AML-193 (cell line): ENCODE measurements at regions not wholly inside any gene's neighbourhood (a gene's known extent, or its start where the extent isn't known, plus 50 kb on each side); places are given as distances from the start of the nearest gene placed in this dataset.

Experiments
- DNase-seq, 2 experiments: peaks; one replicate each; lab custom pipeline; 2025; lab: John Stamatoyannopoulos, UW

- DNase-seq, result no peak
These were observed 246.4 kb downstream of the ACTL7B start for GRCh38 chr9:108609227-108609896.

GRCh38 chr9:108607607-108608006, 248.2 kb downstream of the ACTL7B start:
- no peak for DNase-seq

DNA sequence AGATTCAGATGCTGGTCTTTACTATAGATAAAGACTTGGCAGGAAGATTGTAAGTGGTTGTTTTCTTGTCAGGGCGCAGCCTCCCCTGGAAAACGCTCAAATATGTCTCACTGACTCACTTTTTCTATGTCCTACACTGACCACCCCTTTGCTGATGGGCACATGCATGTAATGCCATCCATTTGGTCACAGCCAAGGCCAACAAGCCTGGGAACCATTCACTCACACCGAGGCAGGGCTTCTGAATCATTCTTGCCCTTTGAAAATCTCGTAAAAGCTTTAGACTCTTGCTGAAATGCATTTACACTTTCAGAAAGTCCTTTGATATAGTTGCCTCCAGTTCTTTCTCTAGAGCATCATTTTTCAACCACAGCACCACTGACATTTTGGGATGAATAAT, 249.4 kb downstream of the ACTL7B start:
- no peak for DNase-seq

DNA sequence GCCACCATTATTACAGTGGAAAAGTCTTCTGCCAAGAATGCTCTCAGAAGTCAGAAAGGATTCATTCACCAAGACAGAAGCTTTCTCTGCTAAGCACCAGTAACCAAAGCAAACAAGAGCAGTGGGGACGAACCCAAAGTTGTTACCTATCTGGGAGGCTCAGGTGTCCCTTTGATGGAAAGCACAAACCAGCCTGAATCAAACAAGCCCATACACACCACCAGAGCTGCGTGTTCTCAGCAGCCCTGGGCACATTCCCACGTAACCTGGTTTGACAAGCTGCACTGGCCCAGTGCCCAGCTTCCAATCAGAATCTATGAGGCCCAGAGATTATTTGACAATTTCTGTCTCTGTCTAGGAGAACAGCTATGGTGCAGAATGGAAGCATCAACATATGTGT, 252.6 kb downstream of the ACTL7B start:
- DNase-seq, result no peak

DNA sequence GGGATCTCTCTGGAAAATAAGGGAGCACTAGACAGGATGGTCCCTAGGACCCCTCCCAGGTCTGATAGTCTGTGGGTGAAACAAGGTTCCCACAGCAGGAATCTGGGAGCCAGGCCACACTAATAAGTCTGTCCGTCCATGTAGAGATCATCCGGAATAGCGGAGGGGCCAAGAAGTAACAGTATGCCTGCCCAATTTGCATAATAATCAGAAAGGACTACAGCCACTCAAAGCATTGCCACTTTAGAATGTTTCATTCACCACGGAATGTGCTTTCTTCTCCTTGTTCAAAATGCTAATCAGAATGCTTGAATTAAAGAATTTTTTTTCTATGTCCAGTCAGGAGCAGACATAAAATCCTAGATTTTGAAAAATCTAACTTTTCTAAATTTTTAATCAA, 254.9 kb downstream of the ACTL7B start:
- DNase-seq, result no peak

- no peak for DNase-seq
These were observed 256.2 kb downstream of the ACTL7B start for GRCh38 chr9:108599571-108599970.

DNA sequence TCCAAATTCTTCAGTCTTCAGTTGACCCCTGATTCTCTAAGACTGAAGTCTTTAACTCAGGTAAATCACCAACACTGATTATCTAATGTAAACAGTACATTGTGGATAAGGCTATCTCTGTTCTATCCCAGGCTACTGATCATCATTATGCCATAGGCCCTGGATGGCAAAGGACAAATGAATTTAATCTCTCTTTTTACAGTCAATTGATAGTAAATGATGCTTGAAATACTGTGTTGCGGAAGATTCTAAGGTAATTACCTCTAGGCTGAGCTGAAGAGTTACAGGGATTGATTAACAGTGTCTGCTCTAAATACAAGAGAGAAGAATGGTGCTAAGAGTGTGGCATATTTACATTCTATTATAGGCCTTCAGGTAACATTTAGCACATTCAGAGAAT, 264.7 kb downstream of the ACTL7B start:
- DNase-seq, result no peak

DNA sequence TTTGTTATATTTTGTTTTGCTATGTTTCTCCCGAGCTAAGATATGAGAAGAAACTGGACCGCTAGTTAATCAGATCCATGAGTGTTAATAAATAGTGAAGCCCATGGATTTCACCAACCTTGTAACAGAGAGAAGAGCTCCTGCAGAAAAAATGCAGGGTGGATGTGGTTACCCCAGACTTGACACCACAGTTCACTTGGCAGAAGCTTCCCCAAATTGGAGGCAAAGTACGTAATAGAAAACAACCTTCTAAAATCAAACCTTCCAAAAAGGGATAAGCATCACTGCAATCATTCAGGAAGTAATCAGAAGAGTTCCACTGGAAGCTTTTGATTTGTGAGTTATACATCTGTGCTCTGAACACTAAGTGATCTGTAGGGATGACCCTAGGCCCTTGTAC, 267.5 kb downstream of the ACTL7B start:
- DNase-seq, result no peak

GRCh38 chr9:108586471-108587139, 269.2 kb downstream of the ACTL7B start:
- DNase-seq, result no peak

GRCh38 chr9:108584860-108585259, 270.9 kb downstream of the ACTL7B start:
- DNase-seq, result no peak

- DNase-seq, result no peak
These were observed 273.1 kb downstream of the ACTL7B start for GRCh38 chr9:108582726-108583125.

- peak in 1 of 2 experiments; percentile 3 for DNase-seq
These were observed 275.9 kb downstream of the ACTL7B start for GRCh38 chr9:108579757-108580439.

GRCh38 chr9:108575276-108575675, 280.5 kb downstream of the ACTL7B start:
- DNase-seq, result no peak

GRCh38 chr9:108569624-108570023, 286.2 kb downstream of the ACTL7B start:
- DNase-seq, result no peak

- no peak for DNase-seq
These were observed 287.7 kb downstream of the ACTL7B start for GRCh38 chr9:108568093-108568492.

- no peak for DNase-seq
These were observed 288.2 kb downstream of the ACTL7B start for GRCh38 chr9:108567571-108567970.

DNA sequence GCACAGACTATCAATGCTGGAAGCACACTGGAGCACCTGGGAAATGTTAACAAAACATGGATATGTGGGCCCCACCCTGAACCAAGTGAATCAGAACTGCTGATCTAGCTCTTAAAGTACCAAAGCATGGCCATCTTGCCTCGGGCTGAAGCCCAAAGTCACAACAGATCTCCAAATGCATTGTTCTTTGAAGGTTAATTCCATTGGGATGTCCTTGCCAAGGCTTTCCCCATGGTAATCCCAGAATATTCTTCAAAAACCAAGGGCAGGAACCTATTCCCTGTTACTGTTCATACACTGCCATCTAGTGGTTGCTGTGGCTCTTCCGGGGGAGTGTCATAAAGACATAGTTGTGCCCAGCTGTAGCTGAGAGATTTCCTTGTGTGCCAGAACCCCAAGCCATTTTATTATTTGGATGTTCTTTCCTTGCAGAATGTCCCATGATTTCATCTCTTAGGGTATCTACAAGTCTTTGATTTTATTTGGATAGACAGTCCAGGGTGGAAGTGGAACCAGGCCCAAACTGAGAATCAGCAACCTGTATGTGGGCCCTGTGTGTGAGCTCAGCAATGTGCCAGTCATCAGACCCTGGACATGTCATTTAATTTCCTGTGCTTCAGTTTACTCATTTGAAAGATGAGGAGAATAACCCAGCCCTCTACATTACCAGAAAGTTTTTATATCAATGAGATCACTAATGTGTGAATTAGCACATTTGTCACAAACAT, 290.0 kb downstream of the ACTL7B start:
- DNase-seq, result peak; percentile 7 to 58

- no peak for DNase-seq
These were observed 293.6 kb downstream of the ACTL7B start for GRCh38 chr9:108562176-108562575.

DNA sequence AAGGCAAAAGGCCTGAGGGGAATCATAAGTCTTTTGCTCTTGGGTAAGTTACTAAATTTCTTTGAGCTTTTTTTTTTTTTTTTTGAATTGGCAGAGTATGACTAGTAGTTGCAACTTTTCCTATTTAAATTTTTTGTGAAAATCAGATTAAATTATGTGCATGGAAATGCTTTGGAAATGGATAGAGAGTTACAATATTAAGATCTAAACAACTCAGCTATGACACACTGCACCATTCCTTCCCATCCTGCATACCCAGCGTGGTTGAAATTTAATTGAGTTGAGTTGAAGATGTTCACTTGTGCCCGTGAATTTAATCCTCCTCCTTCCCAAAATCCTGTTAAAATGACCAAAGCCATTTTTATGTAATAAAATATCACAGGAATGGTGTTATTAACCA, 296.4 kb downstream of the ACTL7B start:
- no peak for DNase-seq

GRCh38 chr9:108554831-108555230, 301.0 kb downstream of the ACTL7B start:
- DNase-seq, result no peak

- no peak for DNase-seq
These were observed 302.6 kb downstream of the ACTL7B start for GRCh38 chr9:108553111-108553635.

- no peak for DNase-seq
These were observed 303.2 kb downstream of the ACTL7B start for GRCh38 chr9:108552459-108553040.
